ENCODE measurements at regions not wholly inside any gene's neighbourhood (a gene's known extent, or its start where the extent isn't known, plus 50 kb on each side); places are given as distances from the start of the nearest gene placed in this dataset.

- Histone ChIP-seq H3K4me3 (ENCODE audit: insufficient read depth, low read length, poor library complexity, severe bottlenecking) (no peak overlapping the region), H3F3A (ENCODE audit: insufficient read depth) (no peaks in the 10 kb centered on the region), H3K4me2 (ENCODE audit: low read depth, low read length, poor library complexity, severe bottlenecking) (no peak overlapping the region), H3K27ac (ENCODE audit: low read depth, low read length) (no peak overlapping the region), H3K36me3 (ENCODE audit: low read length) (no peaks in the 10 kb centered on the region), H2AFZ (ENCODE audit: low read depth, low read length, severe bottlenecking) (no peak overlapping the region), H3K27me3 (ENCODE audit: low read length) (no peaks in the 10 kb centered on the region), H3K9me2 (replicated peaks; ENCODE audit: insufficient read depth, low read length) (no peaks in the 10 kb centered on the region), H3K9ac (ENCODE audit: low read length) (no peak overlapping the region), H3K79me2 (ENCODE audit: insufficient read depth, low read length) (no peaks in the 10 kb centered on the region), H3K9me3 (ENCODE audit: insufficient read depth, low read length) (no peaks in the 10 kb centered on the region), H4K20me1 (ENCODE audit: low read depth, low read length) (no peaks in the 10 kb centered on the region)
- TF ChIP-seq EZH2phosphoT487 (conservative IDR thresholded peaks at IDR 0.05; ENCODE audit: low read length) (no peak), CTCF (IDR thresholded peaks at IDR 0.05; ENCODE audit: insufficient read depth, low read length, poor library complexity, severe bottlenecking) (no peak)
These were observed 745.1 kb downstream of the LTN1 start for GRCh38 chr21:28247454-28248020.

- Histone ChIP-seq H3K9ac (ENCODE audit: low read length) (no peak overlapping the region), H3K27ac (ENCODE audit: low read depth, low read length) (no peak overlapping the region), H2AFZ (ENCODE audit: low read depth, low read length, severe bottlenecking) (no peak overlapping the region), H3K4me3 (ENCODE audit: insufficient read depth, low read length, poor library complexity, severe bottlenecking) (no peak overlapping the region), H3F3A (ENCODE audit: insufficient read depth) (no peaks in the 10 kb centered on the region), H3K4me2 (ENCODE audit: low read depth, low read length, poor library complexity, severe bottlenecking) (no peak overlapping the region), H3K27me3 (ENCODE audit: low read length) (no peaks in the 10 kb centered on the region), H3K9me2 (replicated peaks; ENCODE audit: insufficient read depth, low read length) (no peaks in the 10 kb centered on the region), H3K79me2 (ENCODE audit: insufficient read depth, low read length) (no peaks in the 10 kb centered on the region), H3K36me3 (ENCODE audit: low read length) (no peaks in the 10 kb centered on the region), H4K20me1 (ENCODE audit: low read depth, low read length) (no peaks in the 10 kb centered on the region), H3K9me3 (ENCODE audit: insufficient read depth, low read length) (no peaks in the 10 kb centered on the region)
- TF ChIP-seq EZH2phosphoT487 (conservative IDR thresholded peaks at IDR 0.05; ENCODE audit: low read length) (no peak), CTCF (IDR thresholded peaks at IDR 0.05; ENCODE audit: insufficient read depth, low read length, poor library complexity, severe bottlenecking) (no peak)
These were observed 752.1 kb downstream of the LTN1 start for GRCh38 chr21:28240586-28240985.

- Histone ChIP-seq H3K79me2 (ENCODE audit: insufficient read depth, low read length) (no peaks in the 10 kb centered on the region), H3K9me2 (replicated peaks; ENCODE audit: insufficient read depth, low read length) (no peaks in the 10 kb centered on the region), H3K27ac (ENCODE audit: low read depth, low read length) (no peak overlapping the region), H3K9ac (ENCODE audit: low read length) (no peak overlapping the region), H4K20me1 (ENCODE audit: low read depth, low read length) (no peaks in the 10 kb centered on the region), H3K4me3 (ENCODE audit: insufficient read depth, low read length, poor library complexity, severe bottlenecking) (no peak overlapping the region), H3K9me3 (ENCODE audit: insufficient read depth, low read length) (no peaks in the 10 kb centered on the region), H3K4me2 (ENCODE audit: low read depth, low read length, poor library complexity, severe bottlenecking) (no peak overlapping the region), H2AFZ (ENCODE audit: low read depth, low read length, severe bottlenecking) (no peak overlapping the region), H3F3A (ENCODE audit: insufficient read depth) (no peaks in the 10 kb centered on the region), H3K27me3 (ENCODE audit: low read length) (no peaks in the 10 kb centered on the region), H3K36me3 (ENCODE audit: low read length) (no peaks in the 10 kb centered on the region)
- TF ChIP-seq EZH2phosphoT487 (conservative IDR thresholded peaks at IDR 0.05; ENCODE audit: low read length) (no peak), CTCF (IDR thresholded peaks at IDR 0.05; ENCODE audit: insufficient read depth, low read length, poor library complexity, severe bottlenecking) (no peak)
These were observed 753.3 kb downstream of the LTN1 start for GRCh38 chr21:28239340-28239739.
